ENCODE measurements at regions not wholly inside any gene's neighbourhood (a gene's known extent, or its start where the extent isn't known, plus 50 kb on each side); places are given as distances from the start of the nearest gene placed in this dataset.

DNA sequence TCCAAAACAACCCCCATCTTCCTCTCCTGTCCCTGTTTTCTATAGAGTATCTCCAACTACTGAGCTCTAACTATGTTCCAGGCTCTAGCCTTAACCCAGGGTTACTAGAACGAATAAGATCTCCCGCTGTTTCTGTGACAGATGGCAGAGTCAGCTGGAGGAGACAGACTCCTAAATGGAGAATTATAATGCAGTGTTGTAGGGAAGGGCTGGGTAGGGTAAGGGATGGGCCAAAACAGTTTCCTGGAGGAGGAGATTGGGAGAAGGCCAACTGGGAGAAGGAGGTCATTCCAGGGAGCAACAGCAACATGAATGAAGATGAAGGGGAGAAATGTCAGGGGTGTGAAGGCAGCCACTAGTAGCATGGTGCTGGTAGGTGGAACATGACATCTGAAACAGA, 73.4 kb upstream of the ANO4 start:
- TF ChIP-seq, protein P1, sequence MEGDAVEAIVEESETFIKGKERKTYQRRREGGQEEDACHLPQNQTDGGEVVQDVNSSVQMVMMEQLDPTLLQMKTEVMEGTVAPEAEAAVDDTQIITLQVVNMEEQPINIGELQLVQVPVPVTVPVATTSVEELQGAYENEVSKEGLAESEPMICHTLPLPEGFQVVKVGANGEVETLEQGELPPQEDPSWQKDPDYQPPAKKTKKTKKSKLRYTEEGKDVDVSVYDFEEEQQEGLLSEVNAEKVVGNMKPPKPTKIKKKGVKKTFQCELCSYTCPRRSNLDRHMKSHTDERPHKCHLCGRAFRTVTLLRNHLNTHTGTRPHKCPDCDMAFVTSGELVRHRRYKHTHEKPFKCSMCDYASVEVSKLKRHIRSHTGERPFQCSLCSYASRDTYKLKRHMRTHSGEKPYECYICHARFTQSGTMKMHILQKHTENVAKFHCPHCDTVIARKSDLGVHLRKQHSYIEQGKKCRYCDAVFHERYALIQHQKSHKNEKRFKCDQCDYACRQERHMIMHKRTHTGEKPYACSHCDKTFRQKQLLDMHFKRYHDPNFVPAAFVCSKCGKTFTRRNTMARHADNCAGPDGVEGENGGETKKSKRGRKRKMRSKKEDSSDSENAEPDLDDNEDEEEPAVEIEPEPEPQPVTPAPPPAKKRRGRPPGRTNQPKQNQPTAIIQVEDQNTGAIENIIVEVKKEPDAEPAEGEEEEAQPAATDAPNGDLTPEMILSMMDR (IDR thresholded peaks at IDR 0.05; ENCODE audit: poor library complexity), result no peak
- no peak for TF ChIP-seq EZH2phosphoT487 (IDR thresholded peaks at IDR 0.05; ENCODE audit: low read depth, severe bottlenecking, unreplicated experiment)
- no peak for TF ChIP-seq EZH2 (IDR thresholded peaks at IDR 0.05; ENCODE audit: borderline replicate concordance)
